Epithelial cell of prostate (primary cell): ENCODE measurements at regions not wholly inside any gene's neighbourhood (a gene's known extent, or its start where the extent isn't known, plus 50 kb on each side); places are given as distances from the start of the nearest gene placed in this dataset.
"Not testable (repeated sequence)": the region's sequence is repeated elsewhere in the genome, so short reads cannot be mapped to it uniquely, and the experiment has no call there.

Experiments
- DNase-seq: peaks from one replicate; pipeline ENCODE4 v3.0.0-alpha.2; 2011; ENCODE audit warnings: low read depth, low spot score
- H3K27ac ChIP-seq: fragments of 450-650 bp; 2 replicates; pipeline ENCODE4 v1.5.1; 2017; ENCODE audit warnings: mild to moderate bottlenecking

GRCh38 chr14:50013934-50014333, 102.4 kb downstream of the VCPKMT start:
- DNase-seq, result no peak
- H3K27ac ChIP-seq, result peak overlapping the region; percentile 90

- peak overlapping the region; percentile 90 for H3K27ac ChIP-seq
- DNase-seq, result no peak
Measured at GRCh38 chr14:50014809-50015430, 101.5 kb downstream of the VCPKMT start.

GRCh38 chr14:50015716-50016115, 100.7 kb downstream of the VCPKMT start:
- no peak overlapping the region for H3K27ac ChIP-seq
- no peak for DNase-seq

GRCh38 chr14:50018201-50018932, 98.0 kb downstream of the VCPKMT start:
- H3K27ac ChIP-seq, result peak overlapping the region; percentile 4
- DNase-seq, result no peak

GRCh38 chr14:50018933-50019210, 97.5 kb downstream of the VCPKMT start:
- no peak for DNase-seq
- peak overlapping the region; percentile 4 for H3K27ac ChIP-seq

GRCh38 chr14:50020184-50020583, 96.2 kb downstream of the VCPKMT start:
- H3K27ac ChIP-seq, result no peak overlapping the region
- DNase-seq, result no peak

- H3K27ac ChIP-seq, result no peak overlapping the region
- no peak for DNase-seq
Measured at GRCh38 chr14:50020799-50021198, 95.6 kb downstream of the VCPKMT start.

GRCh38 chr14:50021261-50022031, 94.9 kb downstream of the VCPKMT start:
- DNase-seq, result no peak
- H3K27ac ChIP-seq, result no peak overlapping the region

- DNase-seq, result no peak
Measured at GRCh38 chr14:50022661-50023060, 93.7 kb downstream of the VCPKMT start.

GRCh38 chr14:50023671-50024490, 92.5 kb downstream of the VCPKMT start:
- no peak for DNase-seq
- H3K27ac ChIP-seq, result peak overlapping the region; percentile 78

More at GRCh38 chr14:50022661-50023060, 93.7 kb downstream of the VCPKMT start:
- H3K27ac ChIP-seq, result no peak overlapping the region

GRCh38 chr14:50025073-50025472, 91.3 kb downstream of the VCPKMT start:
- no peak overlapping the region for H3K27ac ChIP-seq
- no peak for DNase-seq

- H3K27ac ChIP-seq, result no peak overlapping the region
- DNase-seq, result no peak
Measured at GRCh38 chr14:50025776-50026175, 90.6 kb downstream of the VCPKMT start.

- no peak overlapping the region for H3K27ac ChIP-seq
- no peak for DNase-seq
Measured at GRCh38 chr14:50026396-50026795, 90.0 kb downstream of the VCPKMT start.

- H3K27ac ChIP-seq, result no peak overlapping the region
Measured at GRCh38 chr14:50027816-50028215, 88.6 kb downstream of the VCPKMT start.

GRCh38 chr14:50028458-50028857, 87.9 kb downstream of the VCPKMT start:
- no peak overlapping the region for H3K27ac ChIP-seq
- no peak for DNase-seq

More at GRCh38 chr14:50027816-50028215, 88.6 kb downstream of the VCPKMT start:
- no peak for DNase-seq

GRCh38 chr14:50030036-50030435, 86.3 kb downstream of the VCPKMT start:
- DNase-seq, result no peak
- H3K27ac ChIP-seq, result no peak overlapping the region

- H3K27ac ChIP-seq, DNase-seq: not testable (repeated sequence)
Measured at GRCh38 chr14:50030911-50031310, 85.5 kb downstream of the VCPKMT start.

GRCh38 chr14:50031602-50032313, 84.6 kb downstream of the VCPKMT start:
- DNase-seq, result no peak
- no peak overlapping the region for H3K27ac ChIP-seq

- not testable (repeated sequence) for H3K27ac ChIP-seq, DNase-seq
Measured at GRCh38 chr14:50032462-50033167, 83.8 kb downstream of the VCPKMT start.
